Endothelial cell of umbilical vein (primary cell): ENCODE measurements at regions not wholly inside any gene's neighbourhood (a gene's known extent, or its start where the extent isn't known, plus 50 kb on each side); places are given as distances from the start of the nearest gene placed in this dataset.

Source experiments
- BruUV-seq: library from RNA; stranded (reverse); fragments of 400-500 nt; replicated peaks from 2 replicates; lab custom pipeline; 2021; lab: Mats Ljungman, UMichigan
- CTCF ChIA-PET: fragments of 300-600, 350-600 bp; sonication (Branson Sonifier 250); formaldehyde crosslinking; loops from one replicate; lab custom pipeline; 2021; ENCODE audit warnings: antibody characterized with exemption, inconsistent platforms; lab: Charles Lee
- POLR2A ChIA-PET: fragments of 300-600, 350-600 bp; sonication (Branson Sonifier 250); formaldehyde crosslinking; loops from one replicate; lab custom pipeline; 2021; ENCODE audit warnings: antibody characterized with exemption, inconsistent platforms; lab: Charles Lee
- DNase-seq: peaks from one replicate; pipeline ENCODE4 v3.0.0-alpha.2; 2011; ENCODE audit warnings: low read depth, low spot score
- FAIRE-seq: peaks from 2 replicates; lab custom pipeline; 2011; peaks lifted over from hg19 to GRCh38; lab: Jason Lieb, UNC
- H2AFZ ChIP-seq: 2 replicates; pipeline ENCODE4 v1.6.0; 2012; ENCODE audit warnings: low read depth, low read length, control low read depth, inconsistent platforms
- H3K27ac ChIP-seq: 2 replicates; pipeline ENCODE4 v1.5.1; 2011; ENCODE audit warnings: low read depth, mild to moderate bottlenecking, control low read depth, low read length, moderate library complexity; ENCODE audit not compliant: insufficient read depth
- H3K27me3 ChIP-seq, 2 experiments: 2 replicates each; pipeline versions ENCODE4 v1.6.0 to v1.6.1; 2011; ENCODE audit warnings: low read length in 2 of 2, mixed read lengths in 1 of 2; ENCODE audit not compliant: control insufficient read depth in 2 of 2, insufficient read depth in 2 of 2
- H3K36me3 ChIP-seq, 2 experiments: 2 replicates in 1 of 2; 3 replicates in 1 of 2; pipeline ENCODE4 v1.5.1; 2011; ENCODE audit warnings: low read length in 2 of 2, mild to moderate bottlenecking in 1 of 2, moderate library complexity in 1 of 2; ENCODE audit not compliant: control insufficient read depth in 2 of 2, insufficient read depth in 2 of 2; ENCODE audit errors: extremely low read depth in 1 of 2
- H3K4me1 ChIP-seq: 3 replicates; pipeline ENCODE4 v1.5.1; 2011; ENCODE audit warnings: mild to moderate bottlenecking, low read length; ENCODE audit not compliant: control insufficient read depth, insufficient read depth; ENCODE audit errors: extremely low read depth
- H3K4me2 ChIP-seq: 2 replicates; pipeline ENCODE4 v1.6.1; 2011; ENCODE audit warnings: low read length, control low read depth, mixed read lengths; ENCODE audit not compliant: insufficient read depth
- H3K4me3 ChIP-seq, 3 experiments: fragments of 200-600 bp in 1 of 3; sonication (generic), shearing (Covaris generic) in 1 of 3; replicated peaks in 1 of 3; 2 replicates each; pipeline ENCODE4 v1.5.1; 2011 to 2016; ENCODE audit warnings: control low read depth in 3 of 3, low read length in 3 of 3, mild to moderate bottlenecking in 2 of 3, inconsistent platforms in 1 of 3, low read depth in 1 of 3, moderate library complexity in 1 of 3; ENCODE audit not compliant: insufficient read depth in 1 of 3
- H3K79me2 ChIP-seq: 2 replicates; pipeline ENCODE4 v1.6.0; 2012; ENCODE audit warnings: low read length, inconsistent platforms; ENCODE audit not compliant: control insufficient read depth, insufficient read depth
- H3K9ac ChIP-seq: replicated peaks from 2 replicates; pipeline ENCODE3; 2011; ENCODE audit warnings: low read length, control low read depth; ENCODE audit not compliant: insufficient read depth; ENCODE audit errors: extremely low read depth
- H3K9me1 ChIP-seq: replicated peaks from 3 replicates; pipeline ENCODE4 v1.6.0; 2011; ENCODE audit warnings: mild to moderate bottlenecking, low read length; ENCODE audit not compliant: control insufficient read depth, insufficient read depth; ENCODE audit errors: extremely low read depth
- H3K9me3 ChIP-seq: replicated peaks from 2 replicates; pipeline ENCODE4 v1.5.1; 2012; ENCODE audit warnings: low read length, inconsistent platforms; ENCODE audit not compliant: control insufficient read depth, insufficient read depth
- H4K20me1 ChIP-seq: replicated peaks from 2 replicates; pipeline ENCODE3; 2011; ENCODE audit warnings: mild to moderate bottlenecking, low read length; ENCODE audit not compliant: control insufficient read depth, insufficient read depth; ENCODE audit errors: extremely low read depth
- EZH2 ChIP-seq: IDR thresholded peaks from 2 replicates; pipeline ENCODE4 v1.6.1; 2012; ENCODE audit warnings: borderline replicate concordance, low read depth, mild to moderate bottlenecking, moderate library complexity, low read length, inconsistent platforms; ENCODE audit not compliant: severe bottlenecking
- FOS ChIP-seq: IDR thresholded peaks from 2 replicates; pipeline ENCODE4 v1.6.1; 2011; ENCODE audit warnings: mild to moderate bottlenecking, low read length, moderate library complexity, borderline replicate concordance; ENCODE audit not compliant: insufficient read depth
- GATA2 ChIP-seq: IDR thresholded peaks from 2 replicates; pipeline ENCODE4 v1.7.0; 2011; ENCODE audit warnings: low read depth, mild to moderate bottlenecking, moderate library complexity, mixed read lengths, low read length; ENCODE audit not compliant: insufficient read length, insufficient read depth
- JUN ChIP-seq: IDR thresholded peaks from 2 replicates; pipeline ENCODE4 v1.6.1; 2011; ENCODE audit warnings: borderline replicate concordance, low read depth; ENCODE audit not compliant: insufficient read length, insufficient read depth
- MYC ChIP-seq: IDR thresholded peaks from one replicate; pipeline ENCODE4 v1.6.1; 2011; ENCODE audit warnings: mild to moderate bottlenecking, low read depth, low read length
- POLR2A ChIP-seq: IDR thresholded peaks from 2 replicates; pipeline ENCODE4 v1.6.1; 2012; ENCODE audit warnings: low read depth, mild to moderate bottlenecking, control low read depth, low read length
- POLR2AphosphoS5 ChIP-seq: IDR thresholded peaks from 2 replicates; pipeline ENCODE4 v1.6.1; 2012; ENCODE audit warnings: low read depth, mild to moderate bottlenecking, control low read depth, low read length, moderate library complexity; ENCODE audit not compliant: insufficient read depth
- dilution Hi-C: fragments of 300-500 bp; cut with MboI; formaldehyde crosslinking; loops from one replicate; pipeline ENCODE4 v1.15.0; 2019; ENCODE audit warnings: low sequenced_read_pairs; ENCODE audit not compliant: extremely low pct_ligation_motif_present
- intact Hi-C: fragments of 100-400 bp; cut with micrococcal nuclease; formaldehyde crosslinking; loops from one replicate; pipeline ENCODE4 v1.10.0; 2022
- TF ChIP-seq, protein P1 (sequence below): IDR thresholded peaks from 2 replicates; pipeline ENCODE4 v1.6.1; 2011; ENCODE audit not compliant: insufficient read depth, insufficient read length
- TF ChIP-seq, protein P2 (sequence below), 2 donors: IDR thresholded peaks; 1 replicate in 1 of 2; 2 replicates in 1 of 2; pipeline ENCODE4 v1.5.1; 2011; ENCODE audit warnings: low read length in 2 of 2, mild to moderate bottlenecking in 2 of 2, moderate library complexity in 2 of 2, control low read depth in 1 of 2, inconsistent platforms in 1 of 2, low read depth in 1 of 2; ENCODE audit not compliant: insufficient read depth in 1 of 2; ENCODE audit errors: extremely low read depth in 1 of 2

DNA sequence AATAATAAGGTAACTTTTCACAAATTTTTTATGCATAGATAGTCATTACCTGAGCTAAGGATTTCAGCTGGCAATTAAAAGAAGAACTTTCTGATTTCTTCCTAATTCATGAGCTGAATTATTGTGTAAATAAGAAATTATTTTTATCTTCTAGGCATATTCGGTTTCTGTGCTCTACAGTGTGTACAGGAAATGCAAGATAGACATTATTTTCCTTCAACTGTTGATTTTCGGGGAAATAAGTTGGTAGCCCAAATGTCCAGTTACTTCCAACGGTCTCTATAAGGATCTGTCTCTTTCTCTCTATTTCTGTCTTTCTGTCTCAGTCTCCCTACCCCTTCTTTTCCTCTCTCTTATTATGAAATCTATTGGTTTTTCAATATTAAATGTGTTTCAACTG is 137.3 kb upstream of the CLNK start:
- TF ChIP-seq, protein P1, sequence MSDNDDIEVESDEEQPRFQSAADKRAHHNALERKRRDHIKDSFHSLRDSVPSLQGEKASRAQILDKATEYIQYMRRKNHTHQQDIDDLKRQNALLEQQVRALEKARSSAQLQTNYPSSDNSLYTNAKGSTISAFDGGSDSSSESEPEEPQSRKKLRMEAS, result no peak
- TF ChIP-seq MYC, result no peak
- Histone ChIP-seq H3K79me2 (no peaks in the 10 kb centered on the region), H3K9me3 (no peaks in the 10 kb centered on the region), H2AFZ (no peak overlapping the region), H4K20me1 (no peaks in the 10 kb centered on the region), H3K9me1 (no peaks in the 10 kb centered on the region), H3K36me3 (no peaks in the 10 kb centered on the region), H3K4me1 (no peaks in the 10 kb centered on the region), H3K27ac (no peak overlapping the region), H3K4me3 (no peak overlapping the region), H3K27me3 (no peaks in the 10 kb centered on the region), H3K9ac (no peak overlapping the region), H3K4me2 (no peak overlapping the region)
- ChIA-PET CTCF (interaction anchor here (0.9 to 1.2 kb wide), 2 partner anchors 14 to 39 kb away, joined by 3 read pairs; no protein-coding TSS in a partner anchor), POLR2A (no interaction called here)
- DNase-seq (no peak), FAIRE-seq (no peak)
- dilution Hi-C loops, result no loop called here
- BruUV-seq, result no TSS peak
- intact Hi-C loops, result no loop called here

DNA sequence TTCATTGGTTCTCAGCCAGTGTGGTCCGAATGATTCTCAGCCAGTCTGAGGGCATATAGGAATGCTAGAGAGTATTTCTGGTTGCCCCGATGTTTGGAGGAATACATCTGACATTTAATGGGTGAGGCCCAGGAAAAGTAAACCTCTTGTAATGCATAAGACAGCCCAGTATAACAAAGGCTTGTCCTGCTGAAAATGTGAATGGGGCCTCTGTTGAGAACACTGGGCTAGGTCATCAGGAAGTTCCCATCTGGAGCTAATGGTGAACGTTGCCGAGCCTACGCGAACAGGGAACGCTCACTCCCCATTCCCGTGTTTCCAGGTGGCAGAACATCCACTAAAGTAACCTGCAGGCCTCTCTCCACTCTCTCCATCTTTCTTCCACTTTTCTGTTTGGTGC is 132.0 kb upstream of the CLNK start:
- POLR2A ChIA-PET, result no interaction called here
- H3K4me3 ChIP-seq, result no peak overlapping the region

More for the DNA sequence above, 132.0 kb upstream of the CLNK start:
- FAIRE-seq (no peak), DNase-seq (no peak)
- CTCF ChIA-PET, result no interaction called here
- intact Hi-C loops (no loop called here), dilution Hi-C loops (no loop called here)
- H3K4me2 ChIP-seq, result no peak overlapping the region
- H3K79me2 ChIP-seq, result no peaks in the 10 kb centered on the region
- no peaks in the 10 kb centered on the region for H3K4me1 ChIP-seq
- H3K27me3 ChIP-seq, result no peaks in the 10 kb centered on the region
- no peak overlapping the region for H2AFZ ChIP-seq
- H4K20me1 ChIP-seq, result no peaks in the 10 kb centered on the region
- TF ChIP-seq POLR2AphosphoS5 (no peak), POLR2A (no peak), MYC (no peak), EZH2 (no peak), FOS (no peak), JUN (no peak), GATA2 (no peak)
- TF ChIP-seq, protein P1, result no peak
- TF ChIP-seq, protein P2, sequence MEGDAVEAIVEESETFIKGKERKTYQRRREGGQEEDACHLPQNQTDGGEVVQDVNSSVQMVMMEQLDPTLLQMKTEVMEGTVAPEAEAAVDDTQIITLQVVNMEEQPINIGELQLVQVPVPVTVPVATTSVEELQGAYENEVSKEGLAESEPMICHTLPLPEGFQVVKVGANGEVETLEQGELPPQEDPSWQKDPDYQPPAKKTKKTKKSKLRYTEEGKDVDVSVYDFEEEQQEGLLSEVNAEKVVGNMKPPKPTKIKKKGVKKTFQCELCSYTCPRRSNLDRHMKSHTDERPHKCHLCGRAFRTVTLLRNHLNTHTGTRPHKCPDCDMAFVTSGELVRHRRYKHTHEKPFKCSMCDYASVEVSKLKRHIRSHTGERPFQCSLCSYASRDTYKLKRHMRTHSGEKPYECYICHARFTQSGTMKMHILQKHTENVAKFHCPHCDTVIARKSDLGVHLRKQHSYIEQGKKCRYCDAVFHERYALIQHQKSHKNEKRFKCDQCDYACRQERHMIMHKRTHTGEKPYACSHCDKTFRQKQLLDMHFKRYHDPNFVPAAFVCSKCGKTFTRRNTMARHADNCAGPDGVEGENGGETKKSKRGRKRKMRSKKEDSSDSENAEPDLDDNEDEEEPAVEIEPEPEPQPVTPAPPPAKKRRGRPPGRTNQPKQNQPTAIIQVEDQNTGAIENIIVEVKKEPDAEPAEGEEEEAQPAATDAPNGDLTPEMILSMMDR (IDR thresholded peaks at IDR 0.05; ENCODE audit: extremely low read depth in 1 of 2, insufficient read depth in 1 of 2, low read depth in 1 of 2, low read length in 2 of 2), result no peak
- no peaks in the 10 kb centered on the region for H3K36me3 ChIP-seq
- no peak overlapping the region for H3K27ac ChIP-seq
- BruUV-seq, result no TSS peak
- no peaks in the 10 kb centered on the region for H3K9me1 ChIP-seq
- H3K9me3 ChIP-seq, result no peaks in the 10 kb centered on the region
- H3K9ac ChIP-seq, result no peak overlapping the region
